ENCODE measurements at regions not wholly inside any gene's neighbourhood (a gene's known extent, or its start where the extent isn't known, plus 50 kb on each side); places are given as distances from the start of the nearest gene placed in this dataset.

DNA sequence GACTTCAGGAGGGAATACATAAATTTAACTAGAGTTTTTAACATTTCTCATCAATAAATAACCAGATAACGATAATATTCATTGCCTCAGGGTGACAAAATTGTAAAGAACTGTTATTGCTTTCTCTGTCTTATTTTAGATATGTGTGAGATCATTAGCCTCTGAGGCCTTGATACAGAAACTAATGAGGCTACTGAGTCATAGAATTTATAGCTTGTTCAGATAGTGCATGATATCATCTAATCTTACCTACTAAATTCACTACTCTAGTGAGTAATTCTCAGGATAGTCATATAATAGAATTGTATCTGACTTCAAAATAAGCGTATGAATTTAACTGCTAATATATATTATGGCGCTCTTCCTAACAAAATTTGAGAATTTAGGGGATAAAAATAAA lies 360.8 kb upstream of the KLHL1 start:
- no peak for DNase-seq

DNA sequence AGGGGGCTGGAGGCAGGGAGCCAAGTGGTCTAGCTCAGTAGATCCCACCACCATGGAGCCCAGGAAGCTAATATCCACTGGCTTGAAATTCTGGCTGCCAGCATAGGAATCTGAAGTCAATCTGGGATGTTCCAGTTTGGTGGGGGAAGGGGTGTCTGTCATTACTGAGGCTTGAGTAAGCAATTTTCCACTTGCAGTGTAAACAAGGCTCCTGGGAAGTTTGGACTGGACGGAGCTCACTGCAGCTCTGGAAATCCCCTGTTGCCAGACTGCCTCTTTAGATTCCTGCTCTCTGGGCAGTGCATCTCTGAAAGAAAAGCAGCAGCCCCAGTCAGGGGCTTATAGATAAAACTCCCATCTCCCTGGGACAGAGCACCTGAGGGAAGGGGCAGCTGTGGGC lies 349.2 kb upstream of the KLHL1 start:
- DNase-seq = no peak

DNA sequence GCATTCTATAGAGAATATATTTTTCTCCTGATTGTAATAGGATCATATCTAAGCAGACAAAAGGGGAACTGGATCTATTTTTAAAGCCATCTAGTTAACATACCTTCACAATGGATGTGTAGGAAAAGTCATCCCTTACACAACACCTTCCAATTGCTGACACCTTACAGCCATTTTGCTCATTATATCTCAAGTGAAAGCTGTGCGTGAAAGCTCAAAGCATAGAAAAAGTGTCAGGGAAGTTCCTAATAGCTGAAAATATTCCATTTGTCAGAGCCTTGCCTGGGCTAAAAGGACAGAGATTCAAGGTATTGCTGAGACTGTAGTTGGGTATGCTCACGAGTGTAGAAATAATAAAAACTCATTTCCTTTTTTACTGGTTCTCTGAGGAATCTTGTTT lies 340.6 kb upstream of the KLHL1 start:
- DNase-seq = no peak

DNA sequence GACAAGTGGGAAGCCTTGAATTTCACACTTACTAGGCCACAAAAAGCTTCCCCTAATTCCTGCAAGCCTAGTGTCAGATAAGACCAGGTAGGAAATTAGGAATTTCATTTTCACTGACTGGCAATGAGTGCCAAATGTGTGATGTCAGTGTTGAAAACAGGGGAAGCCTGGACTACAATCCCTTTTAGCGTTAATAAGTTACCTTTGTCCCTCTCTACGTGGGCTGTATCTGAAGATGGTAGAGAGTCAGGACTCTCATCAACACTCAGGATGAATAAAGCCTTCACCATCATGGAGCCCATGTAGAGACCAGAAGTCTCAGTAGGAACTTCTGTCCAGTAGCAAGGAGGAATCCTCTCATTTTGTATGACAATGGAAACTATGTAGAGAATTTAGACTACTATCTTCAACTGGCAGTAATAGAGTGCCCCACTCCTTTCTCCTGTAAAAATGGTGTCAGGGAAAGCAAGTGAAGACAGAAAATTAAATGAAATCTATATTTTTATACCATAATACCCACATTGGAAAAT lies 324.1 kb upstream of the KLHL1 start:
- no peak for DNase-seq

DNA sequence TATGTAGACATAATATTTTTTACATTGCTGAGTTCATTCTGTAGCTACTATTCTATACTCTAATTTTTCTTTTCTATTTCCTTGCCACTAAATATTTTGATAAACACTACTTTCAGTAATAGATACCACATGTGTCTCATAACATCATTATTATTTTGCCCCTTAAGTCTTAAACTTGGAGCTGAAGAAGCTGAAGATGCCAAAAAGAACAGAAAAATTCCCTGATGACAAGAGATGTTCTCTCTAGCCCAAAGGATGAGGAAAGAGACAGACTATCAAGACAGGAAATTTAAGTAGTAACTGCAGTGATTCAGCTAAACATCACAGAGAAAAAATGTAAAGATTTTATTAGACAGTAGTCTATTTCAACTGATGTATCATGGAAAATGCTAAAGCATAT lies 322.0 kb upstream of the KLHL1 start:
- no peak for DNase-seq

DNA sequence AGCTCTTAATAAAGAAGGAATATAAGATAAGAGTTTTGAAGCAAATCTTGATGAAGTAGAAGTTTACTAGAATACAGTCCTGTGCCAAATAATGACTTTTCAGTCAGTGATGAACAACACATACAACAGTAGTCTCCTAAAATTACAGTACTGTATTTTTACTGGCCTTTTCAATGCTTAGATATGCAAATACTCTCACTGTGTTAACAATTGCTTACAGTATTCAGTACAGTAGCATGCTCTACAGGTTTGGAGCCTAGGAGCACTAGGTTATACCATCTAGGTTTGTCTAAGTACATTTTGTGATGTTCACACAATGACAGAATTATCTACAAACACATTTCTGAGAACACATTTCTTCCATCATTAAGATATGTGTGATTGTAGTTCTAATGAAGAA lies 316.7 kb upstream of the KLHL1 start:
- DNase-seq = no peak

DNA sequence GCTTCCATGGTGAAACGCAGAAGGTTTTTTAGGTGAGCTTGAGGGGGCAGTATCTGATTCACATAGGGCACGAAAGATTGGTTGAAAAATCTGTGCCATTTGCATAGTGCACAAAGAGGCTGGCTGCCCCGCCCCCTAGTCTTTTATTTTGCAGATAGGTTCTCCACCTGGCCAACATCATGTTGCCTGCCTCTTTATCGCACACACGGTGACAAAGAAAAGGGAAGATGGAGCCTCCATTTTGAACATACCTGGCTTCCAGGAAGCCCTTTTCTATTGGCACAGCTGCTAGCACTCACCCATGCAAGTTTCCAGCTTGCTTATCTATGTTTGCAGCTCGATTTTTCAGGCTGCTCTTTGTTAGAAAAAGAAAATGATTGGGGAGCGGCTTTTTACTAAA lies 316.2 kb upstream of the KLHL1 start:
- DNase-seq = no peak

DNA sequence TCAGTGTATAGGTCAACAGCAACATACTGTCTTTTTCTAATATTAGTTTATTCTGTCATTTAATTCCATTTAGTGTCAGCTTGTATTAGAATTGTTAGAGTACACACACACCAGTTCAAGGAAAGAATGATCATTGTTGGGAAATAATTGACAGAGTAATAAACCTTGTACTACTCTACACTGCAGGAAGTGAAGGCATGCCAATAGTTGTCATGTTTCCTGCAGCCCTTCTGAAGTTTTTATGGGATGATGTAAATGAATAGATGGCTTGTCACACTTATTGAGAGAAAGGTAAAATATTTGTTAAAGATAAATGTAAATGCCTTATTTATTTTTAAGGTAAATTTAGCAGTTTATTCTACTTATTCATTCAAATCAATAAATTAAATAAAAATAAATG lies 306.9 kb upstream of the KLHL1 start:
- DNase-seq = no peak

DNA sequence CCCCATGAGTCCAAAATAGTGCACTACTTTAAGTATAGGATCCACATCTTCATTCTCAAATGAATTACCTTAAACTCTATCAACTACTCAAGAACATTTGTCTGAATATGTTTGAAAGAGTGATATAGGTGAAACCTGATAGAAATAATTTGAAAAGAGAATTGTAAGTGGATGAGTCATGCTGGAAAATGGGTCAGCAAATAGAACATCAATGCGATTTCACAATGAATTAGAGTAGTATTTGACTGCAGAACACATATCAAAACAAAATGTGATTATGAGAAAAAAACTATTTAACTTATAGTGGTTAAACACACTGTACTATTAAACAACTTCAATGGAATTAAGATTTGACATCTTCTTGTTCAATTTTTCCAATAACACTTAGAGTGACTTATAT lies 300.6 kb upstream of the KLHL1 start:
- no peak for DNase-seq

DNA sequence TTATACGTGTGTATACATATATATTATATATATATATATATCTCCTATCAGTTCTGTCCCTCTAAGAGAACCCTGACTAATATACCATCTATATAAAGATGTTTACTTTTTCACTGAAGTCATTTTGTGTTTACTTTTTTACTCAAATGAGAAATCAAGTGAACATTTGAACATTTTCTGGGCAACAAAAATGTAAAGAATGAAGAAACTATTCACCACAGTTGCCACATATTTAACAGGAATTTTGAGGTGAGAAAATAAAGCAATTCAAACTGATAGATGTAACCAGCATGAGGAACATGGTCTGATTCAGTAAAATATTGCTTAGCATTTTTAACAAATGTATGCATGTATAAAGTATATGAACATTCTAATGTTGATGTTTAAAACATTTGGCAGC lies 299.2 kb upstream of the KLHL1 start:
- no peak for DNase-seq

DNA sequence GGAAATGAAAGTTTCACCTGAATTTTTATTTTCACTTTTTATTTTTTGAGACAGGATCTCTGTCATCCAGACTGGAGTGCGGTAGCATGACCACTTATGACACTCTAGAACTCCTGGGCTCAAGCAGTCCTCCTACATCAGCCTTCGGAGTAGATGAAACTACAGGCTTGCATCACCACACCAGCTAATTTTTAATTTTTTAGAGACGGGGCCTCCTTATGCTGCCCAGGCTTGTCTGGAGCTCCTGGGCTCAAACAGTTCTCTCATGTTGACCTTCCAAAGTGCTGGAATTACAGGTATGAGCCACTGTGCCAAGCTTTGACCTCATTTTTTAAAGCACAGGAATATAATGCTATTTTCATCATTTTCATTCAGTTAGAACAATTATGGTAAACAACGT lies 297.0 kb upstream of the KLHL1 start:
- DNase-seq = no peak

DNA sequence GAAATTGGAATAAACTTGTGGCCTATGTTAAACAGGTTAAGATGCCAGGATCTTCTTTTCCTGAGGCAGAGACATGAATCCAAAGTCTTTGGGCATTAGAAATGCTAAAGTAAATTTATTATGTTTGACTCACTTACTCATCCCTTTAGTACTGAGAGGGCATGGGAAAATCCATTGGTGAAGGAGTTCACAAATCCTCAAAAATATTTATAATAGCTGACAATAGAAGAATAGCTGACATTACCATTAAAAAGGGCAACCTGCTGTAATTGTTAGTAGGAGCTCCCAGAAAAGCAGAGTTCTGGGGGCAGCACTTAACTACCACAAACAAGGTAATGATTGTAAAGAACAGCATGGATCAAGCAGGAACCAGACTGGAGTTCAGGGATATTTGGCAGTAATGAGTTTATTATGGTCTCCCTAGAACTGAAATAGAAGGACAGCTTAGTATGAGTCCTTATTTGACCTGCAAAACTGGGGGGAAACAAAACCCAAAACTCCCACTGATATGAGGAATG lies 285.8 kb upstream of the KLHL1 start:
- DNase-seq = no peak

DNA sequence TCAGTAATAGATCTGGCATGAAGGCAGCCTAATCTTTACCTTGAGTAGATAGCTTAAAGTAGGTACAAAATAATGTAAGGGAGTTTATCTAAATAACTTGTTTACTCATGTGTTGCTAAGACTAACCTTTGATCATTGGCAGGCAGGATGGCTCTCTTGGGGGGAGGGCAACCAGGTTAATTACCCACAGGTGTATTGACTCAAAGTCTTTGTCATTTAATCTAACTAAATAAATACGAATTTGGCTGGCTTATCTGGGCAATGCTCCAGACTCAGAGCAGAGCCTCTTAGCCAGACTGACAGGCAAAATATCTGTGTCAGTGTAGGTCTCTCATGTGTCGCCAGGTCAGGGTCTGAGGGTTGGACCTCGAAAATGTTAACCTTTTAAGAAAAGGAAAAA lies 283.4 kb upstream of the KLHL1 start:
- no peak for DNase-seq

DNA sequence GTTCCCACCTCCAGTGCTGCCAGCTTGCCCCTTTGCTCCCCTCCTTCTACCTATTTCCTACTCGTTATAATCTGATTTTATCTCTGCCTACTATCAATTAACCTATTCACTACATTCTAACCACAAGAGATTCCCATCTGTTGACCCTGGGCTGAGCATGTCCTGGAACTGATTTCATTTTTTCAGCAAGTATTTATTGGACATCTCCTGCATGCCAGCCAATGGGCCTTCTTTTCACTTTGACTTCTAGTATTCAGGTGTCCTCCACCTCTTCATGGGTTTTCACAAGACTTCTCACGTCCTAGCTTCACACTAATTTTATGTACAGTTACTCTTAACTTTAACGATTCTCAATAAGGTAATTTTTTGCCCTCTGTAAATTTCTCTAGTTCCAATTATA lies 282.7 kb upstream of the KLHL1 start:
- DNase-seq = no peak

DNA sequence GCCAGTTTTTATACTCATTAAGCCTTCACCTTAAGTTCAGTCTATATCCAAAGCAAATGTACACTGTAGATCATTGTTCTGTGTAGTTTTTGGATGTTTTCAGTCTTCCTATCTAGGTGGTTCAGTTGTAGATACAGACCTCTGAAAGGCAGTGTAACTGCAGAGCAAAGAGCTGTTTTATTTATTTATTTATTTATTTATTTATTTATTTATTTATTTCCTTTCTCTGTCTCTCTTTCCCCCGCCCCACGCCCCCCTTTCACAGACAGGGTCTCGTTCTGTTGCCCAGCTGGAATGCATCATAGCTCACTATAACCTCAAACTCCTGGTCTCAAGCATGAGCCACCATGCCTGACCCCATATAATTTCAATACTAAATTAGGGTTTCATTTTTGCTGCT lies 281.8 kb upstream of the KLHL1 start:
- DNase-seq = no peak

DNA sequence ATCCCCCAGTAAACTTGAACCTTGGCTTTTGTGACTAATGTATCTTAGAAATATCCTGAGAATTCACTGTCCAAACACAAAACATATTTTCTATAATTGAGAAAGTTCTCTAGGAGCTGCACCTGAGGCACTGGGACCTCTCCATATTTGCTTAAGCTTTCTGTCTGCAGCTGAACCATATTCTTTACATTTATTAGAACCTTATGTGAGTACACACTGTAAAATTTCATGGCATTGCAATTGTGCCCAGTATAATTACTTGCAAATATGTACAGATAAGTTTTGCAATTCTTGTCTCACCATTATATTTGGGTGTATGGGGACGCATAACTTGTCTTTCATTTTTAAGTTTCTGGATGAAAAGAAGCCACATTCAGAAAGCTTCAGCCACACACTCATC lies 280.7 kb upstream of the KLHL1 start:
- DNase-seq = no peak

DNA sequence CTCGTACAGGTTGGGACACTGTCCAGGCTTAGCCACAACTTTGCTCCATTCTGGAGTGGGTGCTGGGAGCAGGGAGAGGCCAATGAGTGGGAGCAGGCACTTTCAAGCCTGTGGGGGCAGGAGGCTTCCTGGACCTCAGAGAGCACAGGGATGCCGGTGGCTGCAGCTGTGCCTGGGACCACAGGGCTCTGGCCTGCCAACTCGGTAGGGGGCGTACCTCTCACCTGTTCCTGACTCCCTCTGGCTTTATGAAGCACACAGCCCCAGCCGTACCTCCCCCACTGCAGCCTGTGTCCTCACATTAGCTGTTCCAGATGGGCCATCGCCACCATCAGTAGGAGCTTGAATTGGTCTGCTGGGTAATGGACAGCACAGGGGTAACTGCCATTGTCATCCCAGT lies 278.7 kb upstream of the KLHL1 start:
- DNase-seq = no peak

DNA sequence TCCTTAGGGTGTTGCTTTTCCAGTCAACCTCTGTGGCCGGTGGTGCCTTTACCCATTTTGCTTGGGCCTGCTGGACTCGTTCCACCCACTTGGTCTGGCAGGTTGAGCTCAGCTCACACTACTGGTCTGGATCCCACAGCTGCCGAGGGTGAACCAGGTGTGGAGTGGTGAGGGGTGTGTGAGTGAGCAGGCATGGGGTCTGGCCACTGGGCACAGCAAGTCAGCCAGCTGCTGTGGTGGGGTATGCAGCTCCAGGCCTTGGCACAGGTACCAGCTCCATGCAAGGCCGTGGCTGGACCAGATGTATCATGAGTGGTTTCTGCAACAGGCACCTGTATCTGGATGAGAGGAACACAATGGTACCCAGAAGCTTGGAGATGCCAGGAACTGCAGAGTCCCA lies 277.6 kb upstream of the KLHL1 start:
- no peak for DNase-seq

DNA sequence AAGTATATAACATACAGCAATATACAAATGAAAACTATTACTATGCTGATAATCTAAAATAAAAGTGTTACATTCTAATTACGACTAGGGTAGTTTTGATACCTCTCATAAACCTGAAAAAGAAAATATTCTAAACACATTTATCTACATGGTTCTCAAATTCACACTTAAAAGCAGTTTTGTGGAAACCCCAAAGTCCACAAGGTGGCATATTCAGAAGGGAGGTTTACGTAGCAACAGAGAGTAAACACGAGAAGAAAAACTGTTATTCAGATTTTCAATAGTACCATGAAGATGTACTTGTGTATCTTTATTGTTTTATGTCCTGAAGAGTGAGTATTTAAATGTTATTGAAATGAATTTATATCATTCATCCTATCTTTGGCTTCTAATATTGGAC lies 275.9 kb upstream of the KLHL1 start:
- no peak for DNase-seq

DNA sequence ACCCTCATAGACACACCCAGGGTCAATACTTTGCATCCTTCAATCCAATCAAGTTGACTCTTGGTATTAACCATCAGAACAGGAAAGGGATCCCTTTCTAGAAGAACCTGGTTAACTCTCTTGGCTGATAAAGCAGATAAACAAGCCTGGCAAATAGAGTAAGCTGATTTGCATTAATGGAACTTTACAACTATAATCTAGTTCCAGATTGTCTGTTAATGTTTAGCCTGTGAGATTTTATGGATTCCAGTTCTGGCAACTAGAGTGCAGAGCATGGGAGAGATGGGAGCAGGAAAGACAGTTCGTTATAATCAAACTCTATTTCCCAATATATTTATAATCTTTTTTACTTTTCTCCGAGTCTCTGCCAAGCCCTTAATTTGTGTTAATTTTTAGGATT lies 272.6 kb upstream of the KLHL1 start:
- no peak for DNase-seq

DNA sequence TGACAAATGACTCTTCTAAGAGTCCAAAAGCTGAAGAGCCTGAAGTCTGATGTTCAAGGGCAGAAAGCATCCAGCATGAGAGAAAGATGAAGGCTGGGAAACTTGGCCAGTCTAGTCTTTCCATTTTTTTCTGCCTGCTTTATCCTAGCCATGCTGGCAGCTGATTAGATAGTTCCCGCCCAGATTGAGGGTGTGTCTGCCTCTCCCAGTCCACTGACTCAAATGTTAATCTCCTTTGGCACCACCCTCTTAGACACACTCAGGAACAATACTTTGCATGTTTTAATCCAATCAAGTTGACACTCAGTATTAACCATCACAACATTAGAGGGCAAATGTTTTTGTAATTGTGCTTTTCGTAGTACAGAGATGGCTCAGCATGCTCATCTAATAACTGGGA lies 267.5 kb upstream of the KLHL1 start:
- no peak for DNase-seq

DNA sequence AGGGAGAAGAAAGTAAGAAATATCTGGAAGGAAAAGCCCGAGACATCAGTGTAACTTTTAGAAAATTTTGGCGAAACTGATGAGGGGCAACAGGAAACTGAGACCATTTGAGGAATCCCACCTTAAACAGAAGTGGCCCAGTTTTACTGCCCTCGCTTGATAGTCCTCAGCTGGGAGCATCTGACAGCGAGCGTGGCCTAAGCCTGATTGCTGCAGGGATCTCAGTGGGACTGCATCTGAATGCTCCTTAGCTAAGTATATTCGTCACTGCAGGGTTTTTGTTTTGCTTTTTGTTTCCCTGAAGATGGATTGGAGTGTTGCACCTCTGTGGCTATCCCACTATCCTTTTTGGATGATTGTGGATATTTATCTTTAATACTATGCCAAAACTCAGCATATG lies 262.7 kb upstream of the KLHL1 start:
- no peak for DNase-seq

DNA sequence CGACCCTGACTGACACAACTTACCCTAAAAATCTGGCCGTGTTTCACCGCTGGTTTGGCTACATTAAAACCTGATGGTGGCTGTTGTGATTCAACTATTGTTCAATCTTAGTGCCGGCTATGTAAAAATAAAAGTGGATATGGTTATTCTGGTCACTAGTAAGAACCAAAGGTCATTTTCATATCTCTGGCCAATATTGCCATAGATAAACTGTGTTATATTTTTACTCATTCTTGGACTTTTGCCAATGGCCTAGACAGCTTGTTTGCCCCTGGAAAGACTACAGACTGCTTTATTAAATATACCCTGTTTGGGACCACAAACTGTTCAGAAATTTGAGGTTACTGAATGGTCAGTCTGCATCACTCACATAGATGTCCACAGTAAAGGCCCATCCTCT lies 258.5 kb upstream of the KLHL1 start:
- no peak for DNase-seq

DNA sequence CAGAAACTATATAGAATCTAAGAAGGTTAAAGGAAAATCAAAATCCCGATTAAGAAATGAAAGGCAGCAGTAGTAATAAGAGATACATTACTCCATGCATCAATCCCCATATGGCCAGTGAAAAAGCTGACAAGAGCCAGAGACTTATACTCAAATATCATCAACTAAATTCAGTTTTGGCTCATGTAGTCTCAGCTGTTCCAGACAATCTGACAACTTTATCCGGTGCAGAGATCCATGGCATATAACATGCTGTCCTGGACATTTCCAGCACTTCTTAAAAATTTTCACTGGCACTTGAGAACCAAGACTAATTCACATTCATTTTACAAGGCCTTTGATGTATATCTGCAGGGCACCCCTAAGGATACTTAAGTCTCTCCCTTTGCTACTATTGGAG lies 255.7 kb upstream of the KLHL1 start:
- no peak for DNase-seq

DNA sequence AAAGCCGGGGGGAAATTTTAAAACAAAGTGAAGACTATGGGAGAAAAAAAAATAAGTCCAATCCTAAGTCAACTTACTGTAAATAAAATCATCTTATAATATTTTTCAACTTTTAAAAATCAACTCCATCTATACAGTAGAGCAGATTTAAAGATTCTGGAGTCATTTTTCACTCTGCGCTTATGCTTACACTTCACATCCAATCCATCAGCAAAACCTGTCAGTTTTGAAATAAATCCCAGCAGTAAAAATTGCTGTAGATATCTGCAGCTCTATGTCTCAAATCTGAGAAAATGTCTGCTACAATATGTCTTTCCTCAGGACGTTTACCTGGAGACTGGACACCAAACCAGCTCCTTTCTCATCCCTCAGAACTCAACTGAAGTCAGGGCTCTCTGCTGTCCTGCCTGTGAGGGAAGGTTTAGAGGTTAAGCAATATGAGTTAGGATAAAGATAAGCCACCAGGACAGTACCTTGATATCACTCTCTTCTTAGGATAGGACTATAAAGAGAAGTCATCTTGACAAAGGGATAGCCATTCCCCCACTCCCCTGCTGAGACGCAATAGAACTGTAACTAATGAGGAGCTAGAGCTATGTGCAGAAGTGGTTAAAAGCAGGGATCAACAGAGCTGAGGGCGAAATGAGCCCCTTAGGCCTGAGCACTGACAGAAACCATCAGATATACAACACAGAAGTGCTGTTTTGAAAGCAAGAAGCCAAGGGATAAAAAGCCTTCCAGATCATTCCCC lies 254.7 kb upstream of the KLHL1 start:
- no peak for DNase-seq

Measured in DMS 273 treated with DMSO at 0.1 percent for 48 hours (cell line).